Spinal cord (tissue), 9 donors: ENCODE measurements at regions not wholly inside any gene's neighbourhood (a gene's known extent, or its start where the extent isn't known, plus 50 kb on each side); places are given as distances from the start of the nearest gene placed in this dataset.
A peak's percentile ranks its signal among the peaks of the same experiment; 100 is the strongest.

Source experiments
- DNase-seq, 6 donors: peaks; one replicate each; pipeline versions ENCODE4 v3.0.0 to v3.0.0-alpha.2; 2013 to 2015; ENCODE audit warnings: low spot score in 6 of 6, low read depth in 4 of 6
- H3K27ac ChIP-seq: one replicate; pipeline ENCODE4 v1.5.1; 2013; ENCODE audit warnings: low read depth, low read length, control low read depth
- H3K27me3 ChIP-seq: one replicate; pipeline ENCODE4 v1.6.1; 2013; ENCODE audit warnings: low read length; ENCODE audit not compliant: control insufficient read depth, insufficient read depth
- H3K36me3 ChIP-seq: one replicate; pipeline ENCODE4 v1.6.1; 2013; ENCODE audit warnings: low read length; ENCODE audit not compliant: control insufficient read depth, insufficient read depth
- H3K4me1 ChIP-seq: one replicate; pipeline ENCODE4 v1.6.1; 2013; ENCODE audit warnings: low read length; ENCODE audit not compliant: control insufficient read depth, insufficient read depth
- H3K4me3 ChIP-seq: one replicate; pipeline ENCODE4 v1.5.1; 2013; ENCODE audit warnings: low read depth, low read length, control low read depth
- H3K9me3 ChIP-seq: one replicate; pipeline ENCODE4 v1.6.1; 2013; ENCODE audit warnings: low read length; ENCODE audit not compliant: control insufficient read depth, insufficient read depth
- WGBS: methylation state at CpG from one replicate; pipeline ENCODE4 v1.1.5; 2013; ENCODE audit warnings: missing lambda C conversion rate; ENCODE audit not compliant: insufficient coverage; 5-methylcytosine and 5-hydroxymethylcytosine counted together
- donor health status: healthy.

- H3K36me3 ChIP-seq: no peaks in the 10 kb centered on the region
- no peak for DNase-seq
These were observed 959.3 kb downstream of the SH3BGRL start for GRCh38 chrX:82161195-82161594.

GRCh38 chrX:82163701-82164100, 961.8 kb downstream of the SH3BGRL start:
- no peaks in the 10 kb centered on the region for H3K4me1 ChIP-seq
- no peak for DNase-seq
- H3K27me3 ChIP-seq: no peaks in the 10 kb centered on the region
- no peaks in the 10 kb centered on the region for H3K9me3 ChIP-seq
- no peak overlapping the region for H3K4me3 ChIP-seq
- H3K27ac ChIP-seq: no peak overlapping the region
- no peaks in the 10 kb centered on the region for H3K36me3 ChIP-seq

More at GRCh38 chrX:82161195-82161594, 959.3 kb downstream of the SH3BGRL start:
- Histone ChIP-seq H3K27me3 (no peaks in the 10 kb centered on the region), H3K4me3 (no peak overlapping the region), H3K4me1 (no peaks in the 10 kb centered on the region), H3K27ac (no peak overlapping the region), H3K9me3 (peaks cover 2% of the 10 kb centered on the region)
- WGBS: 78% methylated on average over 2 of the region's 2 CpGs

GRCh38 chrX:82196866-82197265, 995.0 kb downstream of the SH3BGRL start:
- Histone ChIP-seq H3K27me3 (no peaks in the 10 kb centered on the region), H3K9me3 (no peaks in the 10 kb centered on the region), H3K4me1 (no peaks in the 10 kb centered on the region), H3K27ac (no peak overlapping the region), H3K36me3 (no peaks in the 10 kb centered on the region), H3K4me3 (no peak overlapping the region)
- no peak for DNase-seq
- WGBS: no CpG with 5 or more reads among the region's 1 CpG

GRCh38 chrX:82208975-82209374, 1007.1 kb downstream of the SH3BGRL start:
- no peaks in the 10 kb centered on the region for H3K27me3 ChIP-seq
- no peaks in the 10 kb centered on the region for H3K36me3 ChIP-seq
- H3K4me1 ChIP-seq: no peaks in the 10 kb centered on the region
- WGBS: no CpG with 5 or more reads among the region's 3 CpGs
- no peak overlapping the region for H3K27ac ChIP-seq
- H3K9me3 ChIP-seq: peaks cover 4% of the 10 kb centered on the region
- no peak overlapping the region for H3K4me3 ChIP-seq
- peak in 2 of 6 donors; percentile 4 to 8 for DNase-seq

- Histone ChIP-seq H3K36me3 (no peaks in the 10 kb centered on the region), H3K27ac (no peak overlapping the region), H3K9me3 (no peaks in the 10 kb centered on the region), H3K4me3 (no peak overlapping the region), H3K4me1 (no peaks in the 10 kb centered on the region), H3K27me3 (no peaks in the 10 kb centered on the region)
- WGBS: 60% methylated on average over 1 of the region's 2 CpGs
- DNase-seq: peak in 2 of 6 donors; percentile 4 to 37
These were observed 1016.5 kb downstream of the SH3BGRL start for GRCh38 chrX:82218361-82218760.

- Histone ChIP-seq H3K27ac (no peak overlapping the region), H3K4me3 (no peak overlapping the region), H3K36me3 (no peaks in the 10 kb centered on the region), H3K4me1 (no peaks in the 10 kb centered on the region), H3K9me3 (no peaks in the 10 kb centered on the region), H3K27me3 (no peaks in the 10 kb centered on the region)
- DNase-seq: no peak
These were observed 1017.2 kb downstream of the SH3BGRL start for GRCh38 chrX:82219129-82219528.

GRCh38 chrX:82224961-82225360, 1023.1 kb downstream of the SH3BGRL start:
- no peak overlapping the region for H3K27ac ChIP-seq
- no peaks in the 10 kb centered on the region for H3K27me3 ChIP-seq
- no peak overlapping the region for H3K4me3 ChIP-seq
- no peaks in the 10 kb centered on the region for H3K9me3 ChIP-seq
- DNase-seq: no peak
- H3K4me1 ChIP-seq: no peaks in the 10 kb centered on the region
- no peaks in the 10 kb centered on the region for H3K36me3 ChIP-seq

- WGBS: 47% methylated on average over 3 of the region's 3 CpGs
These were observed 1028.1 kb downstream of the SH3BGRL start for GRCh38 chrX:82230013-82230412.

GRCh38 chrX:82232679-82233078, 1030.8 kb downstream of the SH3BGRL start:
- Histone ChIP-seq H3K9me3 (peaks cover 2% of the 10 kb centered on the region), H3K4me1 (no peaks in the 10 kb centered on the region), H3K4me3 (no peak overlapping the region), H3K27me3 (no peaks in the 10 kb centered on the region), H3K27ac (no peak overlapping the region), H3K36me3 (no peaks in the 10 kb centered on the region)
- no peak for DNase-seq

More at GRCh38 chrX:82230013-82230412, 1028.1 kb downstream of the SH3BGRL start:
- H3K27ac ChIP-seq: no peak overlapping the region
- H3K4me1 ChIP-seq: no peaks in the 10 kb centered on the region
- no peaks in the 10 kb centered on the region for H3K27me3 ChIP-seq
- H3K4me3 ChIP-seq: no peak overlapping the region
- DNase-seq: no peak
- no peaks in the 10 kb centered on the region for H3K9me3 ChIP-seq
- H3K36me3 ChIP-seq: no peaks in the 10 kb centered on the region

- DNase-seq: no peak
- H3K27ac ChIP-seq: no peak overlapping the region
- H3K27me3 ChIP-seq: no peaks in the 10 kb centered on the region
- no peaks in the 10 kb centered on the region for H3K36me3 ChIP-seq
- H3K9me3 ChIP-seq: peaks cover 2% of the 10 kb centered on the region
- H3K4me3 ChIP-seq: no peak overlapping the region
- no peaks in the 10 kb centered on the region for H3K4me1 ChIP-seq
- 71% methylated on average over 1 of the region's 1 CpG for WGBS
These were observed 1035.4 kb downstream of the SH3BGRL start for GRCh38 chrX:82237328-82237727.
